ENCODE measurements at regions not wholly inside any gene's neighbourhood (a gene's known extent, or its start where the extent isn't known, plus 50 kb on each side); places are given as distances from the start of the nearest gene placed in this dataset.

DNA sequence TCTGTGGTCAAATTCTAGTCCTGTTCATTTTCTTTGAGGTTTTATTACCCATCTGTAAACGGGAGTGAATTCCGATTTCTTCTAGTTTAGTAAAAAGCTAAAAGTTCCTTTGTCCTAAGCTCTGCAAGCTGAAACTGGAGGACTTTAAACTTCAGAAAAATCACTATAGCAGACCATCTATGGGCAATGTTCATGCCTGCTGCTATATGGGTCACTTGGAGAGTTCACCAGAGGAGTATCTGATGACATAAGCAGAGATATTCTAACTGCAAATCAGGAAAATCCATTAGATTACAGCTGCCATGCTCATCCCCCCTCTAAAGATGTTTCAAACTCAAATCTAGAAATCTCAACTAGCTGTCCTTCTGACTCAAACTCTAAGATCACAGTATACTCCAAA lies 193.0 kb upstream of the RTL1 start:
- TF ChIP-seq FOSL1 (IDR thresholded peaks at IDR 0.05; ENCODE audit: low read depth) (no peak), POLR2A (IDR thresholded peaks at IDR 0.05; ENCODE audit: borderline replicate concordance, extremely low read depth, insufficient read depth, insufficient read length) (no peak), POLR2AphosphoS5 (IDR thresholded peaks at IDR 0.05; ENCODE audit: low read depth, low read length) (no peak), EGR1 (IDR thresholded peaks at IDR 0.05; ENCODE audit: low read depth) (no peak)
- TF ChIP-seq, protein P1, sequence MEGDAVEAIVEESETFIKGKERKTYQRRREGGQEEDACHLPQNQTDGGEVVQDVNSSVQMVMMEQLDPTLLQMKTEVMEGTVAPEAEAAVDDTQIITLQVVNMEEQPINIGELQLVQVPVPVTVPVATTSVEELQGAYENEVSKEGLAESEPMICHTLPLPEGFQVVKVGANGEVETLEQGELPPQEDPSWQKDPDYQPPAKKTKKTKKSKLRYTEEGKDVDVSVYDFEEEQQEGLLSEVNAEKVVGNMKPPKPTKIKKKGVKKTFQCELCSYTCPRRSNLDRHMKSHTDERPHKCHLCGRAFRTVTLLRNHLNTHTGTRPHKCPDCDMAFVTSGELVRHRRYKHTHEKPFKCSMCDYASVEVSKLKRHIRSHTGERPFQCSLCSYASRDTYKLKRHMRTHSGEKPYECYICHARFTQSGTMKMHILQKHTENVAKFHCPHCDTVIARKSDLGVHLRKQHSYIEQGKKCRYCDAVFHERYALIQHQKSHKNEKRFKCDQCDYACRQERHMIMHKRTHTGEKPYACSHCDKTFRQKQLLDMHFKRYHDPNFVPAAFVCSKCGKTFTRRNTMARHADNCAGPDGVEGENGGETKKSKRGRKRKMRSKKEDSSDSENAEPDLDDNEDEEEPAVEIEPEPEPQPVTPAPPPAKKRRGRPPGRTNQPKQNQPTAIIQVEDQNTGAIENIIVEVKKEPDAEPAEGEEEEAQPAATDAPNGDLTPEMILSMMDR (IDR thresholded peaks at IDR 0.05 in 2 of 3, conservative IDR thresholded peaks at IDR 0.05 in 1 of 3; ENCODE audit: borderline replicate concordance in 1 of 3, insufficient read depth in 1 of 3, low read depth in 2 of 3, low read length in 2 of 3) = no peak
